Nephron progenitor cell (in vitro differentiated cells): ENCODE measurements at regions not wholly inside any gene's neighbourhood (a gene's known extent, or its start where the extent isn't known, plus 50 kb on each side); places are given as distances from the start of the nearest gene placed in this dataset.

Experiments
- DNase-seq: peaks from one replicate; pipeline ENCODE4 v3.0.0; 2021
- H3K27ac Mint-ChIP-seq: 2 replicates; pipeline ENCODE4 v1.8.0; 2021; ENCODE audit warnings: mild to moderate bottlenecking, moderate library complexity, mixed read lengths
- H3K27me3 Mint-ChIP-seq: 2 replicates; pipeline ENCODE4 v1.8.0; 2021; ENCODE audit warnings: mild to moderate bottlenecking, low read depth, mixed read lengths; ENCODE audit not compliant: poor library complexity
- H3K36me3 Mint-ChIP-seq: 2 replicates; pipeline ENCODE4 v1.8.0; 2021; ENCODE audit warnings: low read depth, mixed read lengths
- H3K4me1 Mint-ChIP-seq: 2 replicates; pipeline ENCODE4 v1.8.0; 2021; ENCODE audit warnings: mixed read lengths
- H3K4me3 Mint-ChIP-seq: 2 replicates; pipeline ENCODE4 v1.8.0; 2021; ENCODE audit warnings: mild to moderate bottlenecking, moderate library complexity, mixed read lengths
- H3K9me3 Mint-ChIP-seq: 2 replicates; pipeline ENCODE4 v1.8.0; 2021; ENCODE audit warnings: mild to moderate bottlenecking, moderate library complexity, mixed read lengths
- CTCF ChIP-seq: fragments of 200-600 bp; sonication (generic); IDR thresholded peaks from 2 replicates; pipeline ENCODE4 v1.5.0; 2021; ENCODE audit warnings: antibody characterized with exemption

DNA sequence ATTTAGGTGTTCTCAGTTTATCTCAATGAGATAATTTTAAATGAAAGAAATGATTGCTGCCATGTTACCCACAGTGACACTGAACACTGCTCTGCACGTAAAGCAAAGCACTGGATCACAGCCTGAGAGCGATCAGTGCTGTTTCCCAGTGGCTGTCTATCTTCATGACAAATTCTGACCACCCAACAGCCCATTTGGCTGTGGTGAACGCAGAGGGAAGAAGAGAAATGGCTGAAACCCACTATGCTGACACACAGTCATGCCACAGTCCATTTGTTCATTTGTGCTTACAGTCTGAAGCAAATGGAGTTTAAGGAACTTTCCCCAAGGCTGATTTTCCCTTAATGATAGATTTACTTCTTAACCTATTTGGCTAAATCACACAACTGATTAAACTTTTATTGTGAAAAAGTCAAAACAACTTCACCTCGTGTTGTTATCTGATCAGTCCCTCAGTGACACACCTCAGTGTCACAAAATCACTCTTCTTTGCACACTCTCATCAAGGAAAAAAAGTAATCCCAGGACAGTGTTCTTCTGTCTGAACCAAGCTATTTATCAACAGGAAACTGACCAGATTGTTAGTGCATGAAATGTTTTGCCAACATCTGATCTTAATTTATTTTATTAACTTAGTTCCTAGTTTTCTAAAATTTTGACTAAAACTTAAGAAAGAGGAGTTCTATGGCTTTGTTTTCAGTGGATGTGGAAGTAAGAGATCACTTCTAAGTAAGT lies 225.1 kb downstream of the TBX18 start:
- H3K36me3 Mint-ChIP-seq: peaks cover 28% of the 10 kb centered on the region
- no peak for DNase-seq
- H3K4me3 Mint-ChIP-seq: no peak overlapping the region
- peaks cover 40% of the 10 kb centered on the region for H3K9me3 Mint-ChIP-seq
- H3K27ac Mint-ChIP-seq: peak overlapping the region; percentile 78
- peaks cover 22% of the 10 kb centered on the region for H3K4me1 Mint-ChIP-seq
- H3K27me3 Mint-ChIP-seq: peaks cover 6% of the 10 kb centered on the region
- no peak for TF ChIP-seq CTCF

DNA sequence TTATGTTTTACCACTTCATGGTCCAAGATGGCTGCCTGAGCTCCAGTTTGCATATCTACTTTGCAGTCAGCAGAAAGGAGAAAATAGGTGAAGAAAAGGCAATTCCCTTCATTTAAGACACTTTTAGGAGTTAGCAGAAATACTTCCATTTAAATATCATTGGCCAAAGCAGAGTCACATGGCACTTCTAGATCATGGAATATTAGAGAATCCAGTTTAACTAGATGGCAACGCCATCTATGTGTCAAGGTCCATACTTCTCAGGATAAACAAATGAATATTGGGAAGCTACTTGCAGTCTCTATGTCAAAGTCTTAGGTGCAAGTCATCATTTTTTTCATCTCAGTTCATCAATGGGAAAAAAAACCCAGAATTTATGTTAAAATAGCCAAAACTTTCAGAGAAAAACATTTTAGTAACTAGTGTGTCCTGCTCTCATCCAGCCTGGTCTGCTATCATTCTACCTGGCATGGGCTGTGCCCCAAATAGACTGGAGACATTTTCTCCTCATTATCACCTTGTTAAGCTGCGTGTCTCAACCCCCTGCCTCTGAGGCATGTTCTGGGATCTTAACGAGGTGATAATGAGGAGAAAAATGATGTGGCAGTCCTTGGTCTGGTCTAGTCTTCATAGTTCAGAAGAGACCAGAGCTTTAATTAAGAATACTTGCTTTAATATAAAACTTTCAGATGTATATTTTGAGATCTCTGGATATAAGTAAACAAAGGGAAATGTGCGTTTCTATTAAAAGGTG lies 227.3 kb downstream of the TBX18 start:
- Mint-ChIP-seq H3K27ac (peak overlapping the region; percentile 74), H3K4me1 (peaks cover 22% of the 10 kb centered on the region), H3K36me3 (peaks cover 7% of the 10 kb centered on the region)

DNA sequence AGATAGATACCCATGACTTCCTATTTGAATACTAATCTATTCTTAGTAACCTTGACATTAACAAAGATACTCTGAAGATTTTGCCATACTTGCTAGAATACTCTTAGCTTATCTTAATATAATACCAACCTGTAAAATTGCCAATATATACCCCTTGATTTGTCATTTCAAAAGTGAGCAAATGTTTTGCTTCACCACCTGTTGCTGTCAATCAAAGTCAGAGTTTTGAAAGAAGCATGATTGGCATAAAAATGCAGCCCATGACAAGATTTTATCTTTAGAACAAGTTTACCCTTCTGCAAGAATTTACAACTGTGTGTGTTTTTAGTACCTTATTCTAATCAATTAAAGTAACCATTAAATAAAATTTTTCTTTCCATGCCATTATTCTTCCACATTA lies 236.2 kb downstream of the TBX18 start:
- H3K9me3 Mint-ChIP-seq: peaks cover 6% of the 10 kb centered on the region
- TF ChIP-seq CTCF: no peak
- no peak overlapping the region for H3K27ac Mint-ChIP-seq
- peaks cover 9% of the 10 kb centered on the region for H3K4me1 Mint-ChIP-seq
- H3K27me3 Mint-ChIP-seq: peaks cover 3% of the 10 kb centered on the region
- no peak overlapping the region for H3K4me3 Mint-ChIP-seq
- H3K36me3 Mint-ChIP-seq: no peaks in the 10 kb centered on the region
- no peak for DNase-seq

More for the DNA sequence above, 227.3 kb downstream of the TBX18 start:
- no peak for TF ChIP-seq CTCF
- H3K27me3 Mint-ChIP-seq: peaks cover 2% of the 10 kb centered on the region
- no peak overlapping the region for H3K4me3 Mint-ChIP-seq
- peaks cover 18% of the 10 kb centered on the region for H3K9me3 Mint-ChIP-seq
- DNase-seq: no peak

- peaks cover 3% of the 10 kb centered on the region for H3K27me3 Mint-ChIP-seq
- TF ChIP-seq CTCF: no peak
These were observed 237.8 kb downstream of the TBX18 start for GRCh38 chr6:84526631-84527030.

DNA sequence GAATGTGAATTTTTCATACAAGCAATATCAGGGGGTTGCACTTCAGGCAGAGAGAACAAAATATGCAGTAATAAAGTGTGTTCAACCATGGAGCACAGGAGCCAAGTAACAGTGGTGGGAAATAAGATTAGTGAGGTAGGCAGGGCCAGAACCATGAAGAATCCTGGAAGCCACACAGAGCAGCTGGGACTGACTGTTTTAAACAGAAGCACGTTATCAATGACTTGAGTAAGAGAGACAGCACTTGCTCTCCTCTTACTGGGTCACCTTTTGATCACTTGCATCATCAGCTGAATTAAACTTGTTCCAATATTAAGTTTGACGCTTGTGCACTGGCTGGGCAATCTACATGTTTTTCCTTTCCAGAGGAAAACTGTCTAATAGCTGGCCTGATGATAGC lies 238.5 kb downstream of the TBX18 start:
- peaks cover 3% of the 10 kb centered on the region for H3K27me3 Mint-ChIP-seq
- no peaks in the 10 kb centered on the region for H3K9me3 Mint-ChIP-seq
- H3K36me3 Mint-ChIP-seq: no peaks in the 10 kb centered on the region
- H3K4me3 Mint-ChIP-seq: no peak overlapping the region
- no peak for TF ChIP-seq CTCF
- H3K27ac Mint-ChIP-seq: peak overlapping the region; percentile 50
- DNase-seq: no peak
- peaks cover 29% of the 10 kb centered on the region for H3K4me1 Mint-ChIP-seq

More at GRCh38 chr6:84526631-84527030, 237.8 kb downstream of the TBX18 start:
- peaks cover 22% of the 10 kb centered on the region for H3K4me1 Mint-ChIP-seq
- peaks cover 4% of the 10 kb centered on the region for H3K9me3 Mint-ChIP-seq
- no peak overlapping the region for H3K27ac Mint-ChIP-seq
- H3K4me3 Mint-ChIP-seq: no peak overlapping the region
- no peaks in the 10 kb centered on the region for H3K36me3 Mint-ChIP-seq
- no peak for DNase-seq
